PFSK-1 (cell line): ENCODE measurements at regions not wholly inside any gene's neighbourhood (a gene's known extent, or its start where the extent isn't known, plus 50 kb on each side); places are given as distances from the start of the nearest gene placed in this dataset.

Experiments used
- REST ChIP-seq, 2 experiments: IDR thresholded peaks; 2 replicates each; pipeline versions ENCODE4 v1.6.1 to v1.8.0; 2011 to 2012; ENCODE audit warnings: low read depth in 2 of 2, low read length in 2 of 2, control low read depth in 1 of 2, inconsistent platforms in 1 of 2, mild to moderate bottlenecking in 1 of 2, moderate library complexity in 1 of 2; ENCODE audit not compliant: insufficient read depth in 1 of 2
- SIN3A ChIP-seq: IDR thresholded peaks from 2 replicates; pipeline ENCODE4 v1.6.1; 2012; ENCODE audit warnings: mild to moderate bottlenecking, low read length, moderate library complexity, borderline replicate concordance; ENCODE audit not compliant: insufficient read depth
- TAF1 ChIP-seq: IDR thresholded peaks from 2 replicates; pipeline ENCODE4 v1.6.1; 2012; ENCODE audit warnings: low read length, control low read depth, borderline replicate concordance; ENCODE audit not compliant: insufficient read depth

GRCh38 chr2:145631561-145631960 is 1111.6 kb upstream of the ZEB2 start:
- no peak for TF ChIP-seq TAF1
- no peak for TF ChIP-seq SIN3A
- TF ChIP-seq REST (IDR thresholded peaks at IDR 0.05; ENCODE audit: insufficient read depth in 1 of 2, low read depth in 2 of 2, low read length in 2 of 2), result no peak
